Amniotic stem cell (primary cell): ENCODE measurements at regions not wholly inside any gene's neighbourhood (a gene's known extent, or its start where the extent isn't known, plus 50 kb on each side); places are given as distances from the start of the nearest gene placed in this dataset.

Experiments
- DNase-seq: peaks from one replicate; lab custom pipeline; 2025; lab: John Stamatoyannopoulos, UW

- DNase-seq = no peak
Observed at GRCh38 chr10:98332623-98333269, 64.8 kb upstream of the LOXL4 start.

DNA sequence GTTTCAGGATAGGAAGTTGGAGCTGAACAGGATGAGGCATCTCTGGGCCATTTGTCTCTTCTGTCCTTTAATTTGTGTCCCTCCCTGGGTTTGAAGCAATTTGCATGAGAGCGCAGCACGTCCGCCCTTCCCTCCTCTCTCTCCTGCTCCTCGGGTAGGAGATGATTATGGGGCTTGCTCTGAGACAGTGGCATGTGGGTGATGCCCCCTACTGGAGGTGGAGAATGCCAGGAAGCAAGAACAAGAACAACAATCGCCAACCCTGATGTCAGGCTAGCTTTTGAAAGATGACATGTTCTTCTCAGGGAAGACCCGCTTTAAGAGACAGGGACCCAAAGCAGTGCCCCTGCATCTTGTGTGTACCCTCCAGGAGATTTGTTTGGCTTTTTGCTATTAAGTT lies 63.9 kb upstream of the LOXL4 start:
- DNase-seq = no peak

DNA sequence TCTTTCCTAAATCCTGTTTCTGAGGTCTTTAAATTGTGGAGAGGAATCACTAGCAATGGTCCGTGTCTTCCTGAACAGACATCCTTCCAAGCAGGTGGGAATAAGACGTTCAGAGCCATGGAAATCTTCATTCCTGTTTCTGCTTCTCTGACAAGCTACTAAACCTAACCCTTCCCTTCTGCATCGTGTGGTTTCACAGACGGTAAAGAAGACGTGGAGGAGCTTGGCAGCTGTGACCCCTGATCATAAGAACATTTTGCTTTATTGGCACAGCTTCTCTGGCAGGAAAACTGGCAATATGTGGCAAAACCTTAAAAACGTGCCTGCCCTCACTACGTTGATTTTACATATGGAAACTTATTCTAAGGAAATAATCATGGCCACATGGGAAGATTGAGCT lies 63.0 kb upstream of the LOXL4 start:
- DNase-seq = no peak

DNA sequence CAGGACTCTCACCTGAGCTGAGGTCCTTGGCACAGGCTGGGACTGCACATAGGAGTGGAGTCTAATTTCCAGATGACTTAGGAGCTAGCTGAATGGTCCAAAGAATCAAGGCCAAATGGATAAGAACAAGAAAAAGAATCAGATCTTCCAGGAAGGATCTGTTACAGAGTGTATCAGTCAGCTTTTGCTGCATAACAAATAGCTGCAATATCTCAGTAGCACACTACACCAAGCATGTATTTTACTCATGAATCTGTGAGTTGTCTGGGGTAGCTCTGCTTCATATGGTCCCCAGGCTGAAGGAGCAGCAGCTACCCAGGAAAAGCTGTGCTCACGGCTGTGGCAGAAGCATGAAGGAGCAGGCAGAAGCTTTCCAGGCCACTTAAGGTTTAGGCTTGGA lies 60.6 kb upstream of the LOXL4 start:
- DNase-seq = no peak

DNA sequence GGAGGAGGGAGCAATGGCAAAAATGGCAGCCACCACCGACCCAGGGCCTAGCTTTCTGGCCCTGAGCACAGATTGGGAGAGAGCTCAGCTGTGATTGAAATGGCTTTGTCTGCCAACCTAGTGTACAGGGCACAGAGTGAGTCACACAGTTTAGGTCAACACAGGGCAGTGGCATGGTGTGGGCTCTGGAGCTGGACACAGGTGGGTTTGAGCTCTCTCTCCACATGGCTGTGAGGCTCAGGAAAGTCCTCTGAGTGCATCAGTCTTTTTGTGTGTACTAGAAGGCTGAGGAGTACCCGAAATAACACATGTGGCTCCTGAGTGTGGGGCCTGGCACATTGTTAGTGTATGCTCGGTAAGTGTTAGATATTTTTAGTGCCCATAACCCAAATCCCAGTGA lies 60.2 kb upstream of the LOXL4 start:
- no peak for DNase-seq

- DNase-seq = no peak
Observed at GRCh38 chr10:98326621-98327027, 58.6 kb upstream of the LOXL4 start.

GRCh38 chr10:98323221-98324164 lies 55.5 kb upstream of the LOXL4 start:
- DNase-seq = peak; percentile 64

DNA sequence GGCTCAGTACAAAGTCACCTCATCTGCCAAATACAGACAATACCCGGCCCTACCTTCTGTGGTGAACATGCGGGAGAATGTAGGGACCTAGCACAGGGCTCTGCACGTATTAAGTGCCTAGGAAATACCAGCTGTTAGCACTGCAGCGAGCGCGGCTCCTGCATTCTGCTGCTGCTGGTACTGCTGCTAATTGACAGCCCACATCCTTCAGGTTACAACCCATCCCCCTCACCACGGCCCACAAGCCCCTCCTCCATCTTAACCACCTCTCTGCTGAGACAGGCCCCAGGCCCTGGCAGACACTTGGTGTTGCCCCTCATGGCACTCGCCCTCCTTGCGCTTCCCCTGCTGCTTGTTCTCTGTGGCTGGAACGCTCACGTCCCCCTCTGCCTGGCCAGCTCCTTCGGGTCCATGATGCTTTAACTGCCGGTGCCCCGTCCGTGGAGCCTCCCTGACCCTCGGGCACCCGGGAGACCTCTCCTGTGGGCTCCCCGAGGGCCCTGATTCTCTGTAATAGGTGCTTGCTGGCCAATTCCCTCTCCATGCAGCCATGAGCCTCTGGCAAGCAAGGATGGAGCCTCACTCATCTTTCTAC lies 53.3 kb upstream of the LOXL4 start:
- DNase-seq = no peak

GRCh38 chr10:98320486-98321185 lies 52.6 kb upstream of the LOXL4 start:
- no peak for DNase-seq

DNA sequence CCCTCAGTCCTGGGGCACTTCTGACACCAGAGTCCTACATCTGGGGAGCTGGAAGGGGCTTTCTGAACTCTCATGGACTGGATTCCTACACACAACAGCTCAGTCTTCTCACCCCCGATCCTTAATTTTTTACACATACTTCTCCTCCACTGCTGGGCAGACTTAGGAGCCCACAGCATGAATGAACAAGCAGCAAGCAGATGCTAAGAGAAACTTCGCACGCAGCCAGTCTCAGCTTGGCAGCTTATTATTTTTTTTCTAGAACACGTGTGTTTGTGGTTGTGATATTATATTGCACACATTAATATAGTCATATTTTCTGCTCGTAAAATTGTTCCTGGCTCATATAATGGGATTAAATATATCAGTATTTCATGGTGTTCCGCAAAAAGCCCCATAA lies 50.9 kb upstream of the LOXL4 start:
- DNase-seq = no peak
